ENCODE measurements at regions not wholly inside any gene's neighbourhood (a gene's known extent, or its start where the extent isn't known, plus 50 kb on each side); places are given as distances from the start of the nearest gene placed in this dataset.
"Not testable (repeated sequence)": the region's sequence is repeated elsewhere in the genome, so short reads cannot be mapped to it uniquely, and the experiment has no call there.

DNA sequence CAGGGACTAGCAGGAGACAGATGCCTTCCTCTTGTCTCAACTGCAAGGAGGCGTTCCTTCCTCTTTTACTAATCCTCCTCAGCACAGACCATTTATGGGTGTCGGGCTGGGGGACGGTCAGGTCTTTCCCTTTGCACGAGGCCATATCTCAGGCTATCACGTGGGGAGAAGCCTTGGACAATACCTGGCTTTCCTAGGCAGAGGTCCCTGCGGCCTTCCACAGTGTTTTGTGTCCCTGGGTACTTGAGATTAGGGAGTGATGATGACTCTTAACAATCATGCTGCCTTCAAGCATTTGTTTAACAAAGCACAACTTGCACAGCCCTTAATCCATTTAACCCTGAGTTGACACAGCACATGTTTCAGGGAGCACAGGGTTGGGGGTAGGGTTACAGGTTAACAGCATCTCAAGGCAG is 1238.6 kb downstream of the OLFM4 start:
- not testable (repeated sequence) for DNase-seq (ENCODE audit: low spot score)

DNA sequence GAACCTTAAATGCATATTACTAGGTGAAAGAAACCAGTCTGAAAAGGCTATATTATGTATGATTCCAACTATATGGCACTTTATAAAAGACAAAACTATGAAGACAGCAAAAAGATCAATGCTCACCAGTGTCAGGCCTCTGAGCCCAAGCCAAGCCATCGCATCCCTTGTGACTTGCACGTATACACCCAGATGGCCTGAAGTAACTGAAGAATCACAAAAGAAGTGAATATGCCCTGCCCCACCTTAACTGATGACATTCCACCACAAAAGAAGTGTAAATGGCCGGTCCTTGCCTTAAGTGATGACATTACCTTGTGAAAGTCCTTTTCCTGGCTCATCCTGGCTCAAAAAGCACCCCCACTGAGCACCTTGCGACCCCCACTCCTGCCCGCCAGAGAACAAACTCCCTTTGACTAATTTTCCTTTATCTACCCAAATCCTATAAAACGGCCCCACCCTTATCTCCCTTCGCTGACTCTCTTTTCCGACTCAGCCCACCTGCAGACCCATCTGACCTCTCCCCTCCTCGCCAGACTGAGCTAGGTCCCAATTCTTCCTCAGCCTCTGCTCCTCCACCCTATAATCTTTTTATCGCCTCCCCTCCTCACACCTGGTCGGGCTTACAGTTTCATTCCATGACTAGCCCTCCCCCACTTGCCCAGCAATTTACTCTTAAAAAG is 1239.5 kb downstream of the OLFM4 start:
- not testable (repeated sequence) for DNase-seq (ENCODE audit: low spot score)

DNA sequence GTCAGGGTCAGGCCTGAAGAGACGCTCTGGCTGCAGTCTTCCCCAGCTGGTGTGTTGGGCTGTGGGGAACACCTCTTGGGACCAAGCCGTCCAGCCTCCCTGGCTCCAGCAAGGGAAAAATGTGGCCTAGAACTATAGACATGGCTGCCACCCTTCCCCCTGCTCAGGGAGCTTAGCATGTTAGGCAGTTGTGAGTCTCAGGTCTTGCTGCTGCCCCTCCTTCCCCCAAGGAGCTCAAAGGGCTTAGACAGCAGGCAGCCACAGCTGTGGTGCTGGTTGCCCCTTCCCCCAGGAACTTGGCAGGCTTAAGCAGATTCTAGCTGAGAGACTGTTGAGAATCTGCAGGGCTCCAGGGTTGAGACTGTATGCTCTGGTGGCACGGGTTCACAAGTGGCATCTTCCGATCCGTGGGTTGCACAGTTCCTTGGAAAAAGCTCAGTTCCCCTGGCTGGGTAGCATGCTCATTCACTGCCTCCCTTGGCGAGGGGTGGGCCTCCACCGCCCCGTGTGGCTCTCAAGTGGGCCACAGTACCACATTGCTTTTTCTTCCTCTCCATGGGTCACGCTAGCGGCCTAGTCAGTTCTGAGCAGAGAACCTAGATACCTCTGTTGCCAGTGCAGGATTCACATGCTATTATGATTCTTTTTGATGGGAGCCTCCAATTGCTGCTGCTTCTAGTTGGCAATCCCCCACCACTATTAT is 1258.6 kb downstream of the OLFM4 start:
- DNase-seq (ENCODE audit: low spot score): no peak

DNA sequence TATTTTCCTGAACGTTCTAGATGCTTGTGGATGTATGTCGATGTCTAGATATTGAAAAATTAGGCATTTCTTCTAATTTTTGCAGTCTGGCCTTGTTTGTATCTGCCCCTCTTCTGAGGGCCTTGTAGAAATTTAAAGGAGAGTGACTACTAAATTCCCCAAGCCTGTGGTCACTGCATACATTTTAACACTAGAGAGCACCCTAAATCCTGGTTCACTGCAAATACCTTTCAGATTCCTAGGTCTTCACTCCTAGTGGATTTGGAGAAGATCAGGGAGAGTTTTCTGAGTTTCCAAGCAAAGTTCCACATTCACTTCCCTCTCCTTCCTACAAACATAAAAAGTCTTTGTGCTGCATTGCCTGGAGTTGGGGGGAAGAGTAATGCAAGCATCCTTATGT is 1272.5 kb downstream of the OLFM4 start:
- peak; percentile 3 for DNase-seq (ENCODE audit: low spot score)

DNA sequence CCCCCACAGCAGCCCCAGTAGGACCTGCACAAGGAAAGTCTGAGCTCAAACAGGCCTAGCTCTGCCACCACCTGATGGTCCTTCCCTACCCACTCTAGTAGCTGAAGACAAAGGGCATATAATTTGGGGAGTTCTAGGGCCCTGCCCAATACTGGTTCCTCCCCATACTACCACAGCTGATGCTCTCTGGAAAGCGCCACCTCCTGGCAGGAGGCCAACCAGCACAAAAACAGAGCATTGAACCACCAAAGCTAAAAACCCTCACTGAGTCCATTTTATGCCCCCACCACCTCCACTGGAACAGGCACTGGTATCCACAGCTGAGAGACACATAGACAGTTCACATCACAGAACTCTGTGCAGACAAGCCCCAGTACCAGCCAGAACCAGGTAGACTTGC is 1276.8 kb downstream of the OLFM4 start:
- no peak for DNase-seq (ENCODE audit: low spot score)

DNA sequence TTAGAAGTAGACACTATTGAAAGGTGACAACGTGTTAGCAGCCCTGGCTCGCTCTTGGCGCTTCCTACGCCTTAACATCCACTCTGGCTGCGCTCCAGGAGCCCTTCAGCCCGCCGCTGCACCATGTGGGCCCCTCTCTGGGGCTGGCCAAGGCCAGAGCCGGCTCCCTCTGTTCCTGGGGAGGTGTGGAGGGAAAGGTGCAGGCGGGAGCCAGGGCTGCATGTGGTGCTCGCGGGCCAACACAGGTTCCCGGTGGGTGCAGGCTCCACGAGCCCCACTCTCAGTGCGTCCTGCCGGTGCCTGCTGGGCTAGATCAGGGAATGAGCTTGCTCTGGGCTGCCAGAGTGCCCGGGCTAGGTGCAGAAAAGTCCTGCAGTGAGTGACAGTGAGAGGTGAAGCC is 1284.3 kb downstream of the OLFM4 start:
- DNase-seq (ENCODE audit: low spot score): no peak

DNA sequence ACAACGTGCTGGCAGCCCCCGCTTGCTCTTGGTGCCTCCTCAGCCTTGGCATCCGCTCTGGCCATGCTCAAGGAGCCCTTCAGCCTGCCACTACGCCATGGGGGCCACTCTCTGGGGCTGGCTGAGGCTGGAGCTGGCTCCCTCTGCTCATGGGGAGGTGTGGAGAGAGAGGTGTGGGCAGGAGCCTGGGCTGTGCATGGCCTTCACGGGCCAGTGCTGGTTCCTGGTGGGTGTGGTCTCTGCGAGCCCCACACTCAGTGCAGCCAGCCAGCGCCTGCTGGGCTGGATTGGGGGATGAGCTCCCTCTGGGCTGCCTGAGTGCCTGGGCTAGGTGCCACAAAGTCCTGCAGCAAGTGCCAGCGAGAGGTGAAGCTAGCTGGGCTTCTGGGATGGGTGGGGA is 1289.1 kb downstream of the OLFM4 start:
- DNase-seq (ENCODE audit: low spot score): no peak

DNA sequence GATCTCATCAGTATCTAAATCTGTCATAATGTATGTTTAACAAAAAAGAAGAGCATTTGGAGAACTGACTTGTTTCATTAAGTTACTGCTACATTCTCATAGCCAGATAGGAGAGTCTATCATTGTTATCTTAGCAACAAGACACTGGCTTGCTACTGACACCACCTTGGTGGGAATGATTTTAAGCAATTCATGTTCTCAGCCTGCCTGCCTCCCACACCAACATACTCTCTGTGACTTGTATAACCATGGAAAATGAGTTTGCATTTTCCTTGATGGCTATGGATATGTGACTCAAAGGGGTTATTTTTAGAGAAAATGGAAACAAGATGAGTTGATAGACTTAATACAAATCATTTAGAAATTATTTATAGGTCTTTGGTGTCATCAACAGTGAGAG is 1308.9 kb downstream of the OLFM4 start:
- DNase-seq (ENCODE audit: low spot score): no peak

DNA sequence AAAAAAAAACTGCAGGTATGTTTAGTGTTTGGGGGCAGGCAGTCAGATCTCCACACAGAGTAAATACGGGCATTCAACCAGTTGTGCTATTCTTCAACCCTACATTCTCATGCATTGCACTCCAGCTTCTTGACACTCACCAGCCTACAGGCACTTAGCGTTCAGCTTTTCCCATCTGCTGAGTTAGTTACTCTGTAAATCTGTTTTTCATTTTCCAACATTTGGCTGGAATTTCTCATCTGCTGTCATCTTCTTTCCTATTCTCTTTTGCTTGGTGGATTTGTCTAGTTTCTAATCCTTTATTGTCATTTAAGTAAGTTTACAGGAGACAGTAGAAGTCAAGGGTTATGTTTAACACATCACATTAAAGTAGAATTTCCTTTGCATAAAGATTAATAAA is 1318.9 kb downstream of the OLFM4 start:
- DNase-seq (ENCODE audit: low spot score): no peak

DNA sequence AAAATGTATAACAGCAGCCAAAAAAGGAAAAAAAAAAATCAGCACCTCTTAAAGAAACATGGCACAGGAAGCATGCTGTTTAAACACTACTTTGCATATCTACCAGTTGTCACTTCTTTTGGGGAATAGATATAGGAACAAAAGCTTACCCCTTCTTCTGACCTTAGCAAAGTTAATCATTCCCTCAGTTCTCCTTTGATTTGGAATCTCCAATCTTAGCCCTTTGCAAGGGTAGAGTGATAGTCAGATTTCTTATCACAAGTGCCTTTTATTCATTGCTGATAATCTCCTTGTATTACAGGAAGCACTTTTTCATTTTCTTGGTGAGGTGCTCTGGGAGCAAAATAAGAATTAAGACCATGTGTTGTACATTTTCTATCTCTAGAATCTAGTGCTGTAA is 1327.6 kb downstream of the OLFM4 start:
- DNase-seq (ENCODE audit: low spot score): no peak

DNA sequence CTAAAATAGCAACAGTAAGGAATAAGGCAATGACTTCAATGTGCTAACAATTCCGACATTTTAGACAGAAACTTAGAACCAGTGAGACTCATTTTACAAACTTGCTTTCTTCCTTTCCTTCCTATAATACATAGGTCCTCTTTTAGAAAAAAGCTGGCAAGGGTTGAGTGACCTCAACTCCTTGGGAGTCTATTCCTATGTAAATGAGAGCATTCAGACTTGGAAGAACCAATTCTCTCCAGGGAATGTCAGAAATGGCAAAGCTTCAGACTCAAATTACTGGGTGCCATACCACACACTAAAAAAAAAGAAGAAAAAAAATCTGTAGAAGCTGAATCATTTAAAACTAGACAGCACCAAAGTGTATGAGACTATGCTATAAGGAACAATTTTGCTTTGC is 1328.2 kb downstream of the OLFM4 start:
- no peak for DNase-seq (ENCODE audit: low spot score)

DNA sequence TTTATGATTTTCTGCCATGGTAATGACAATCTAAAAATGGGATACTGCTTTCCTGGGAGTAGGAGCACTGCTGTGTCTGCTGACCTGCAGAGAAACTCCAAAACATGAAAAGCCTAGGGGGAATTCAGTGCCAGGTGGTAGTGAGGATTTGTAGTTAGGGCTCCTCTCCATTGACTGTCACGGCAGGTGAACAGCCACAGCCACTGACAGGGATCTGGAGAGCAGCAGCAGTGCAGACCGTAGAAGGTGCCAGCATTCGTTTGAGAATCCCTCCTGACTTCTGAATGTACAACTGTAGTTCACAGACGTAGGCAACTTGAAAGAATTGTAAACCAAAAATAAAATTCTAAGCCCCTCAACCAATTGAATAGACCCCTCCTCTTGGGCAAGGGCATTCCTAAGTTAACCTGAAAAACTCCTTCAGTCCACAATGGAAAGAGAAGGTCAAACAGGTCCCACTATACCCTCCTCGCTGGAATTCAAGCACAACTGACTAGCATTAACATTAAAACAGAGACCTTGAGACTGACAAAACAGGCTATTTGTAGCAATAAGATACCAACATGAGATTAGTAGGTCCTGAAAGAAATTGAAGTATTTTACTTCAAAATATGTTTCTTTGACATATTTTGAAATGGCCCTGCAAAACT is 1328.8 kb downstream of the OLFM4 start:
- DNase-seq (ENCODE audit: low spot score): no peak

DNA sequence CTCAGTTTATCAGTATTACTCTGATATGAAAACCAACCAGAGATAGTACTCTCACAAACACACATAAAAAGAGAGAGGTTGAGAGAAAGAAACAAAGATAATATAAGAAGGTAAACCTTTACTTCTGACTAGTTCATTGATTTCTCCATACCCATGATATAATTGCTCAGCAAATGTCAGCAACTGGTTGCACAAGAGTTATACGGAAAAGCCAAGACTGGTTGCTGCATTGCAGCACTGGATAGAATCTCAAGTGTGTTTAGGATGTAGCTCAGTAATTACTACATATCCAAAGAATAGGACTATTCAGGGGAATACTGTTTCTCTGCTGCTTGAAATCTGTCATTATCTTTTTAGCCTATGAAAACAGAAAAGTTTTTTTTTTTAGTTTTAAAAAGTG is 1332.8 kb downstream of the OLFM4 start:
- DNase-seq (ENCODE audit: low spot score): no peak

DNA sequence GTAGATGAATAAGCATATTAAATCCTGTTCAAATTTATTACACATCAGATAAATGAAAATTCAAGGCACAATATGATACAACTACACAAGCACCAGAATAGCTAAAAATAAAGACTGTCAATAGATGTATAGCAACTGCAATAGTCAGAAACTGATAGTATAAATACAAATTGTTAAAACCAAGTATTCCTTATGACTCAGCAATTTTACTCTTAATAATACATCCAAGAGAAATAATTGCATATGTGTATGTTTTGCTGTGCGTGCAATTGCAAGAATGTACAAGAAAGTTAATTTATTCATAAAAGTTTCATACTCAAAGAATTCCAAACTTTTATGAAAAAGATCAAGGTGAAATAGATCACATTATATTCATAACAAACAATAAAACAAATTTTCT is 1338.1 kb downstream of the OLFM4 start:
- no peak for DNase-seq (ENCODE audit: low spot score)

DNA sequence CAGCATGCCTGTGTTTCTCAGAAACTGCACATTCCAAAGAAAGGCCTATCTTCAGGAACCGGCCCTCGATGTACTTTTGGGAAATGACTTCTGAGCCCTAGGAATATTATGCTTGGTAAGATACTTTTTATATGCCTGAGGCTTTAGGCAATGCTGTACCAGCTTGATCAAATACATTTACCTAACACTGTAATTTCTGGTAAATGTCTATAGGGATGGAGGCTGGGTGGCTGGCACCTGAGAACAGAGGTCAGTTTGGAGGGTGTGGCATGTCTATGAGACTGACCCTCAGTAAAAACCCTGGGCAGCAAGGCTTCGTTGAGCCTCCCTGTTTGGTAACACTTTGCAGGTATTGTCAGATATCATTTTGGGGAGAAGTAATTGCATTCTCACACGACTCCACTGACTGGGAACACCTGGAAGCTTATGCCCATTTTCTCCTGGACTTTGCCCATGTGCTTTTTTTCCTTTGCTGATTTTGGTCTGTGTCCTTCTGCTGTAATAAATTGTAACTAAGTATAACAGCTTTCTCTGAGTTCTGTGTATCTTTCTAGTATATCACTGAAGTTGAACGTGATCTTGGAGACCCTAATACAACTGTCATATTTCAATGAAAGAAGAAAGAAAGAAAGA is 1339.1 kb downstream of the OLFM4 start:
- DNase-seq (ENCODE audit: low spot score): no peak

DNA sequence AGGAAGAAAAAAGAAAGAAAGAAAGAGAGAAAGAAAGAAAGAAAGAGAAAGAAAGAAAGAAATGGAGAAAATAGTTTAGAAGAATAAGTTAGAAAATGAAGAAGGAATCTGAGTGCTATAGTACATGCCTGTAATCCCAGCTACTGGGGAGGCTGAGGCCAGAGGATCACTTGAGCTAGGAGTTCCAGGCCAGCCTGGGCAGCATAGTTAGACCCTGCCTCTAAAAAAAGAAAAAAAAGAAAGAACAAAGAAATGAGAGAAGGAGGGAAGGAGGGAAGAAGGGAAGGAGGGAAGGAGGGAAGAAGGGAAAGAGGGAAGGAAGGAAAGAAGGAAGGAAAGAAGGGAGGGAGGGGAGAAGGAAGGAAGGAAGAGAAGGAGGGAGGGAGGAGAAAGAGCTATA is 1339.8 kb downstream of the OLFM4 start:
- no peak for DNase-seq (ENCODE audit: low spot score)

DNA sequence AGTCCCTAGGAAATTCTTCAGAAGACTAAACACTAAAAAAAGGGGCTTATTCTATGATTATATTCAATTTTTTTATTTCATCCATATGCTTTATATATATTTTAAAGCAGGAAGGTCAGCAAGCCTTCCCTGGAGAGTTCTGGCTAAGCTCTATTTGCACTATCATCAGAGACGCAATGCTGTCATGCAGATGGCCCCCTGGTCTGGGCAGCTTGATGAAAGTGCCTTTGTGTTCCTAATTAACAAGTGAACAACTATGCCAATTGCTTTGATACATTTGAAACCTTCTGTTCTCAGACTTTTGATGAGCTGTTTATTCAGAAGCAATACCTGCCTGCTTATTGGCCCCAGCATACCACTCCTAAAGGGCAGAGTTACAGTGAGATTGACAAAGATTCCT is 1344.6 kb downstream of the OLFM4 start:
- no peak for DNase-seq (ENCODE audit: low spot score)

DNA sequence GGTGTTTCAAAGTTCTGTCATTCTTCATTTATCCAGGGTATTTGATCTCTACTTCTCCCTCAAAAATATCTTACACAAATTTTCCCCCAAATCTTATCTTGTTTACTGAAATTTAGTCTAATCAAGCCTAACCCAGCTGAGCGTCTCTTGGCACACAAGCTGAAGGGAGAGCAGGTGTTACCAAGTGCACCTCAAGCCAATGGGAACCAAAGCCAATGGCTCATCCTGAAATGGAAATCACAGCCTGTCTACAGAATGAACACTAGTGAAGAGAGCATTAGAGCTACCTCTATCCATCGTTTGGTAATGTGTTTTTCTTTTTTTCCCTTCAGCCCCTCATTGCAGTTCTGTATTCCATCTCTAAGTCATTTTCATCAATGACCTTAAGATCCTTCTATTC is 1350.8 kb downstream of the OLFM4 start:
- no peak for DNase-seq (ENCODE audit: low spot score)

DNA sequence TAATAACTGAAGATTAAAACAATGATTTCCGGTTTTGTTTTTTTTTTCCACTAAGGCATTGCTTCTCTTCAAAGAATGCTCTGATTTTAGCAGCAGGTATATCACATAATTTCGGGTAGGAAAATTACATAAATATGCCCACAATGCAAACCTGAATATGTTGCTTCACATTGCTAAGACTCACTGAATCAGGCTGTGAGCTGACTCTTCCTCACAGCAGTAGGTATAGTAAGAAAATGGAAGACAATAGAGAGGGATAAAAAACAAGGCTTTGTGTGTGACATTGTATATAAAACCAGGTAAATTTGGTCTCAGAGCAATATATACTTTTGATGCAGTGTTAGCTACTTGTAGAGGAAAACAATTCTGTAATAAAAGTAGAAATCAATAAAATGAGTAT is 1355.0 kb downstream of the OLFM4 start:
- DNase-seq (ENCODE audit: low spot score): no peak

DNA sequence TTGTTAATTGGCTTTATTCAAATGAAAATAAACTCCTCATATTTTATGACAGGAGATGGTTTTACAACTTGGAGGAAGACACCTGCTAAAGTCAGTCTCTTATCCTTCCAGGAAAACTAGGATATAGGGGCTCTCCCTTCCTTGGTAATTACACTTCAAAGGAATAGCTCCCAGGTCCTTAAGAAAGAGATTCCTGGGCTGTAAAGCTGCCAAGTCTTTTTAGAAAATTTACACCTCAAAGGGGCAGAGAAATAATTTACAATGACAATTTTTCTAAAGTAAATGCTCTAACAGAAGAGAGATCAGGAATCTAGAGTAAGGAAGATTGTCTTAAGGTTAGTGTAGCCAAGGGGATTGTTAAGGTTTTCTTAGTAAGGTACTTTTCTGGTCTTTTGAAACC is 1359.0 kb downstream of the OLFM4 start:
- DNase-seq (ENCODE audit: low spot score): no peak

DNA sequence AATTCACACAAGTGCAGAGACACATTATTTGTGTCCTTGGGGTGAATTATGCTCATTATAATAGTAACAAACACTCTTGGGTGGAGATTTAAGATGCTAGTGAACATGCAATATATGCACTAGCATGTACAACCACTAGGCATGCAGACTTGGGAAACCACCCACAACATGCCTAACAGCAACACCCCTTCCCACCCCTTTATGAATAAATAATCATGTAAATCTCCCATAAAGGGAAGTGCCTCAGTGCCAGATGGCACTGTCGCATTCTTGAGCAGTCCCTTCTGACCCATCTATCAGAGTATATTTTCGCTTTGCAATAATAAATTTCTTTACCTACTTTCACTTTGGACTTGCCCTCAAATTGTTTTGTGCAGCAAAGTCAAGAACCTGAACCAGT is 1362.2 kb downstream of the OLFM4 start:
- DNase-seq (ENCODE audit: low spot score): no peak

DNA sequence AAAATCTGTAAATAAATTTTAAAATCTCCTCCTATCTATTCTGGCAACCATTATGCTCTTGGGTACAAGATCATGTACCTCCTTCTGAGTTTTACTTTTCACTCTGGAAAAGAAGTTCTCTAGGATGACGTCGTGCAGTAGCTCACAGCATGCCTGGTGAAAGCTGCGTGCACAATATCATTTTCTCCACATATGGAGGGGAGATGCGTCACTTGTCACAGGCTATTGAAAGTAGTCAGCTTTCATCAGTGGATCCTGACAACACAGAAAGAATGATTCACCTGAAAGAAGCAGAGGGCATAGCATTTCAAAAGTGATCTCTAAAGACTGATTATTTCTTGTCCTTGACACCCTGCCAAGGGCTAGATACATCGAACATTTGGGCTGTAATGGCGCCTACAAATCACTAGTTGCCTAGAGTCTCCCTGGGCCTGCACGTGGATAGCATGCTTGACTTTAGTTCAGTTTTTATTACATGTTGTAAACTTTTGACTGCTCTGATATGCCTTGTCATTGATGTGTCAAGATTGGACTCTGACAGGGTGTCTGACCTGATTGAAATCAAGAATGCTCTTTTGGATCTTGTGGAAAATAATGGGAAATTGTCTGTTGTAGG is 1365.6 kb downstream of the OLFM4 start:
- no peak for DNase-seq (ENCODE audit: low spot score)

DNA sequence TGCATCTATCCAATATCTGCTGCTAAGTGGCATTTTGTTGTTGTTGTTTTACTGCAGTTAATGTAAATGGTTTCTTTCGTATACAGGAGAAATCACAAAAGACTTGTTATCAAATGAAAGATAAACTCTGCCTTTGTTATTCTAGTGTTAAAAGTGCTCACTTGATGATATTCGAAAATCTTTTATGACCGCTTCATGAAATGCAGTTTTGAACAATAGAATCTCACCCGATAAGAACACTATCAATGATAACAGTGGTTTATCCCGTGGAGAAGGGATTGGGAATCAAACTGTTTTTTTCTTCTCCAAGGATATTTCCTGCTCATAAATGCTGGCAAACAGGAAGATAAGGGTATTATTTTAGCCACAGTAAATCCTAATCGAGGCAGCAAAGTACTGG is 1366.3 kb downstream of the OLFM4 start:
- DNase-seq (ENCODE audit: low spot score): no peak

All from RKO (cell line).